GM10266 (cell line): ENCODE measurements at regions not wholly inside any gene's neighbourhood (a gene's known extent, or its start where the extent isn't known, plus 50 kb on each side); places are given as distances from the start of the nearest gene placed in this dataset.
"Not testable (repeated sequence)": the region's sequence is repeated elsewhere in the genome, so short reads cannot be mapped to it uniquely, and the experiment has no call there.

ENCODE experiments used
- DNase-seq: peaks from one replicate; pipeline ENCODE4 v3.0.0; 2012; ENCODE audit errors: extremely low spot score
- CTCF ChIP-seq: IDR thresholded peaks from 2 replicates; pipeline ENCODE4 v1.5.1; 2012; ENCODE audit warnings: mild to moderate bottlenecking, low read depth; ENCODE audit not compliant: control insufficient read depth, insufficient read depth; ENCODE audit errors: missing control alignments

GRCh38 chr12:68441167-68441566, 109.0 kb upstream of the MDM1 start:
- no peak for DNase-seq
- TF ChIP-seq CTCF = no peak

GRCh38 chr12:68442353-68442972, 110.3 kb upstream of the MDM1 start:
- not testable (repeated sequence) for DNase-seq

- DNase-seq = not testable (repeated sequence)
Measured at GRCh38 chr12:68443695-68444094, 111.5 kb upstream of the MDM1 start.

- no peak for DNase-seq
Measured at GRCh38 chr12:68445824-68446223, 113.7 kb upstream of the MDM1 start.

GRCh38 chr12:68446384-68446783, 114.2 kb upstream of the MDM1 start:
- TF ChIP-seq CTCF = no peak
- DNase-seq = no peak

More at GRCh38 chr12:68445824-68446223, 113.7 kb upstream of the MDM1 start:
- no peak for TF ChIP-seq CTCF

- no peak for TF ChIP-seq CTCF
- no peak for DNase-seq
Measured at GRCh38 chr12:68446901-68447796, 115.0 kb upstream of the MDM1 start.

- DNase-seq = no peak
- no peak for TF ChIP-seq CTCF
Measured at GRCh38 chr12:68447797-68448260, 115.7 kb upstream of the MDM1 start.

- TF ChIP-seq CTCF = no peak
- DNase-seq = no peak
Measured at GRCh38 chr12:68449196-68449595, 117.0 kb upstream of the MDM1 start.
